IMR-90 (cell line): ENCODE measurements at regions not wholly inside any gene's neighbourhood (a gene's known extent, or its start where the extent isn't known, plus 50 kb on each side); places are given as distances from the start of the nearest gene placed in this dataset.

Experiments
- ATAC-seq: fragments of 200-7000 bp; cut with Tn5 transposase; 2 replicates; pipeline ENCODE4 v1.9.1; 2020; ENCODE audit warnings: low read depth, mild to moderate bottlenecking, moderate library complexity
- BruUV-seq: library from RNA; stranded (reverse); fragments of 400-500 nt; replicated peaks from 2 replicates; lab custom pipeline; 2021; lab: Mats Ljungman, UMichigan
- CTCF ChIA-PET: fragments of 300-600 bp; formaldehyde crosslinking; extraction: SDS; loops from one replicate; lab custom pipeline; 2021; ENCODE audit warnings: antibody characterized with exemption; lab: Yijun Ruan, JAX
- POLR2A ChIA-PET: fragments of 300-600 bp; sonication (Branson Sonifier 250); formaldehyde crosslinking; loops from one replicate; lab custom pipeline; 2022; ENCODE audit warnings: antibody characterized with exemption; ENCODE audit not compliant: unreplicated experiment; lab: Charles Lee
- DNase-seq: peaks from one replicate; pipeline ENCODE4 v3.0.0; 2013
- H2AFZ ChIP-seq: replicated peaks from 2 replicates; pipeline ENCODE3; 2013; ENCODE audit warnings: low read length, mild to moderate bottlenecking; ENCODE audit not compliant: poor library complexity
- H2AK5ac ChIP-seq: 2 replicates; pipeline ENCODE4 v1.6.1; 2013; ENCODE audit warnings: low read depth, low read length, inconsistent platforms
- H2AK9ac ChIP-seq: replicated peaks from 2 replicates; pipeline ENCODE3; 2013; ENCODE audit warnings: mild to moderate bottlenecking, low read depth, low read length, moderate library complexity; ENCODE audit not compliant: poor library complexity
- H2BK120ac ChIP-seq: 2 replicates; pipeline ENCODE4 v1.6.1; 2013; ENCODE audit warnings: low read depth, low read length, inconsistent platforms
- H2BK15ac ChIP-seq: 3 replicates; pipeline ENCODE4 v1.6.1; 2013; ENCODE audit warnings: low read depth, low read length, inconsistent platforms
- H2BK20ac ChIP-seq: 2 replicates; pipeline ENCODE4 v1.6.1; 2013; ENCODE audit warnings: low read depth, mild to moderate bottlenecking, inconsistent platforms, low read length, moderate library complexity
- H2BK5ac ChIP-seq: 2 replicates; pipeline ENCODE4 v1.6.1; 2013; ENCODE audit warnings: mild to moderate bottlenecking, low read depth, low read length, inconsistent platforms; ENCODE audit not compliant: poor library complexity, severe bottlenecking
- H3K14ac ChIP-seq: replicated peaks from 2 replicates; pipeline ENCODE4 v1.6.1; 2013; ENCODE audit warnings: low read depth, low read length, inconsistent platforms
- H3K18ac ChIP-seq: 2 replicates; pipeline ENCODE4 v1.6.1; 2013; ENCODE audit warnings: low read depth, low read length, control low read depth
- H3K23ac ChIP-seq: 2 replicates; pipeline ENCODE4 v1.6.1; 2013; ENCODE audit warnings: low read depth, low read length, inconsistent platforms
- H3K27ac ChIP-seq: 2 replicates; pipeline ENCODE4 v1.5.1; 2013; ENCODE audit warnings: mild to moderate bottlenecking, control low read depth, low read length; ENCODE audit not compliant: insufficient read depth
- H3K27me3 ChIP-seq: 2 replicates; pipeline ENCODE4 v1.6.1; 2013; ENCODE audit warnings: low read length; ENCODE audit not compliant: control insufficient read depth, insufficient read depth
- H3K36me3 ChIP-seq: 2 replicates; pipeline ENCODE4 v1.6.1; 2013; ENCODE audit warnings: low read length, mixed read lengths; ENCODE audit not compliant: control insufficient read depth, insufficient read depth
- H3K4ac ChIP-seq: 2 replicates; pipeline ENCODE4 v1.6.1; 2013; ENCODE audit warnings: low read depth, low read length, inconsistent platforms
- H3K4me1 ChIP-seq: 2 replicates; pipeline ENCODE4 v1.6.1; 2013; ENCODE audit warnings: low read length, mixed read lengths; ENCODE audit not compliant: control insufficient read depth, insufficient read depth
- H3K4me2 ChIP-seq: 2 replicates; pipeline ENCODE4 v1.6.1; 2013; ENCODE audit warnings: low read depth, mild to moderate bottlenecking, control low read depth, low read length, moderate library complexity
- H3K4me3 ChIP-seq: 2 replicates; pipeline ENCODE4 v1.5.1; 2013; ENCODE audit warnings: low read depth, mild to moderate bottlenecking, control low read depth, low read length, moderate library complexity; ENCODE audit not compliant: insufficient read depth
- H3K56ac ChIP-seq: 2 replicates; pipeline ENCODE4 v1.6.1; 2013; ENCODE audit warnings: low read length, inconsistent platforms; ENCODE audit not compliant: insufficient read depth; ENCODE audit errors: extremely low read depth
- H3K79me1 ChIP-seq, 2 experiments: 2 replicates each; pipeline ENCODE4 v1.6.1; 2013; ENCODE audit warnings: low read length in 2 of 2, inconsistent platforms in 1 of 2, low read depth in 1 of 2
- H3K9ac ChIP-seq: 2 replicates; pipeline ENCODE4 v1.6.1; 2013; ENCODE audit warnings: low read depth, low read length, control low read depth
- H3K9me1 ChIP-seq: 2 replicates; pipeline ENCODE4 v1.6.1; 2013; ENCODE audit warnings: low read length, inconsistent platforms; ENCODE audit not compliant: insufficient read depth
- H3K9me3 ChIP-seq: 2 replicates; pipeline ENCODE4 v1.6.1; 2013; ENCODE audit warnings: low read length; ENCODE audit not compliant: control insufficient read depth, insufficient read depth
- H4K20me1 ChIP-seq: 2 replicates; pipeline ENCODE4 v1.6.1; 2013; ENCODE audit warnings: low read length, inconsistent platforms; ENCODE audit not compliant: insufficient read depth
- H4K5ac ChIP-seq: 2 replicates; pipeline ENCODE4 v1.6.1; 2013; ENCODE audit warnings: mild to moderate bottlenecking, low read depth, low read length, control low read depth
- H4K8ac ChIP-seq, 2 experiments: 2 replicates each; pipeline ENCODE4 v1.6.1; 2013; ENCODE audit warnings: low read depth in 2 of 2, low read length in 2 of 2, control low read depth in 1 of 2, inconsistent platforms in 1 of 2
- H4K91ac ChIP-seq: 2 replicates; pipeline ENCODE4 v1.6.1; 2013; ENCODE audit warnings: low read depth, low read length, inconsistent platforms; ENCODE audit not compliant: insufficient read depth
- MAFK ChIP-seq: IDR thresholded peaks from 2 replicates; pipeline ENCODE4 v1.6.1; 2012; ENCODE audit warnings: low read depth, low read length, improper control_type of control experiment
- RFX5 ChIP-seq: IDR thresholded peaks from 2 replicates; pipeline ENCODE4 v1.8.0; 2012; ENCODE audit warnings: low read depth, mild to moderate bottlenecking, low read length, moderate library complexity
- USF2 ChIP-seq: fragments of 150-350 bp; IDR thresholded peaks from 2 replicates; pipeline ENCODE4 v1.6.1; 2017; ENCODE audit warnings: mild to moderate bottlenecking, antibody characterized with exemption, low read length, low read depth
- WGBS, 2 experiments: methylation state at CpG; one replicate each; pipeline versions ENCODE4 v1.1.5 to v1.1.7; 2013; ENCODE audit warnings: missing lambda C conversion rate in 2 of 2; ENCODE audit not compliant: insufficient read length in 1 of 2; ENCODE audit errors: extremely low coverage in 2 of 2; 5-methylcytosine and 5-hydroxymethylcytosine counted together
- dilution Hi-C: fragments of 300-500 bp; cut with HindIII; formaldehyde crosslinking; loops from one replicate; pipeline ENCODE4 v1.14.3; 2018; ENCODE audit warnings: low sequenced_read_pairs; ENCODE audit not compliant: unreplicated experiment
- in situ Hi-C: fragments of 300-500 bp; cut with MboI; formaldehyde crosslinking; loops from 3 replicates; pipeline ENCODE4 v1.14.3; 2019; ENCODE audit warnings: low sequenced_read_pairs, inconsistent platforms, mixed read lengths
- intact Hi-C: fragments of 100-400 bp; cut with micrococcal nuclease; formaldehyde crosslinking; loops from 2 replicates; pipeline ENCODE4 v1.10.0; 2022
- TF ChIP-seq, protein P1 (sequence below): fragments of 150-350 bp; IDR thresholded peaks from 2 replicates; pipeline ENCODE4 v1.6.1; 2016; ENCODE audit warnings: low read depth, mild to moderate bottlenecking, low read length, moderate library complexity, borderline replicate concordance
- TF ChIP-seq, protein P2 (sequence below): conservative IDR thresholded peaks from 2 replicates; pipeline ENCODE4 v1.5.1; 2012; ENCODE audit warnings: mild to moderate bottlenecking, low read depth, low read length, improper control_type of control experiment

- dilution Hi-C loops (no loop called here), intact Hi-C loops (no loop called here), in situ Hi-C loops (no loop called here)
- Histone ChIP-seq H3K27ac (no peak overlapping the region), H2AK9ac (no peak overlapping the region), H3K18ac (no peak overlapping the region), H2AK5ac (no peak overlapping the region), H4K91ac (no peak overlapping the region), H3K23ac (no peak overlapping the region), H3K9ac (no peak overlapping the region), H2BK15ac (no peak overlapping the region), H3K9me3 (no peaks in the 10 kb centered on the region), H3K4ac (no peak overlapping the region), H2BK120ac (no peak overlapping the region), H3K36me3 (no peaks in the 10 kb centered on the region), H3K4me1 (no peaks in the 10 kb centered on the region), H3K27me3 (no peaks in the 10 kb centered on the region), H3K4me2 (no peak overlapping the region), H3K4me3 (no peak overlapping the region), H2BK5ac (no peak overlapping the region), H3K56ac (no peak overlapping the region), H3K79me1 (no peaks in the 10 kb centered on the region), H4K20me1 (no peaks in the 10 kb centered on the region), H4K5ac (no peak overlapping the region), H2AFZ (no peak overlapping the region), H3K9me1 (no peaks in the 10 kb centered on the region), H3K14ac (no peak overlapping the region), H2BK20ac (no peak overlapping the region), H4K8ac (no peak overlapping the region)
- ChIA-PET CTCF (no interaction called here), POLR2A (no interaction called here)
- ATAC-seq = no peak
- no TSS peak for BruUV-seq
- TF ChIP-seq USF2 (no peak), MAFK (no peak), RFX5 (no peak)
- TF ChIP-seq, protein P1, sequence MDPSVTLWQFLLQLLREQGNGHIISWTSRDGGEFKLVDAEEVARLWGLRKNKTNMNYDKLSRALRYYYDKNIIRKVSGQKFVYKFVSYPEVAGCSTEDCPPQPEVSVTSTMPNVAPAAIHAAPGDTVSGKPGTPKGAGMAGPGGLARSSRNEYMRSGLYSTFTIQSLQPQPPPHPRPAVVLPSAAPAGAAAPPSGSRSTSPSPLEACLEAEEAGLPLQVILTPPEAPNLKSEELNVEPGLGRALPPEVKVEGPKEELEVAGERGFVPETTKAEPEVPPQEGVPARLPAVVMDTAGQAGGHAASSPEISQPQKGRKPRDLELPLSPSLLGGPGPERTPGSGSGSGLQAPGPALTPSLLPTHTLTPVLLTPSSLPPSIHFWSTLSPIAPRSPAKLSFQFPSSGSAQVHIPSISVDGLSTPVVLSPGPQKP = no peak
- TF ChIP-seq, protein P2, sequence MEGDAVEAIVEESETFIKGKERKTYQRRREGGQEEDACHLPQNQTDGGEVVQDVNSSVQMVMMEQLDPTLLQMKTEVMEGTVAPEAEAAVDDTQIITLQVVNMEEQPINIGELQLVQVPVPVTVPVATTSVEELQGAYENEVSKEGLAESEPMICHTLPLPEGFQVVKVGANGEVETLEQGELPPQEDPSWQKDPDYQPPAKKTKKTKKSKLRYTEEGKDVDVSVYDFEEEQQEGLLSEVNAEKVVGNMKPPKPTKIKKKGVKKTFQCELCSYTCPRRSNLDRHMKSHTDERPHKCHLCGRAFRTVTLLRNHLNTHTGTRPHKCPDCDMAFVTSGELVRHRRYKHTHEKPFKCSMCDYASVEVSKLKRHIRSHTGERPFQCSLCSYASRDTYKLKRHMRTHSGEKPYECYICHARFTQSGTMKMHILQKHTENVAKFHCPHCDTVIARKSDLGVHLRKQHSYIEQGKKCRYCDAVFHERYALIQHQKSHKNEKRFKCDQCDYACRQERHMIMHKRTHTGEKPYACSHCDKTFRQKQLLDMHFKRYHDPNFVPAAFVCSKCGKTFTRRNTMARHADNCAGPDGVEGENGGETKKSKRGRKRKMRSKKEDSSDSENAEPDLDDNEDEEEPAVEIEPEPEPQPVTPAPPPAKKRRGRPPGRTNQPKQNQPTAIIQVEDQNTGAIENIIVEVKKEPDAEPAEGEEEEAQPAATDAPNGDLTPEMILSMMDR = no peak
- DNase-seq = no peak
- 100% methylated on average over 1 of the region's 8 CpGs; no CpG with 5 or more reads in 1 of the 2 experiments for WGBS, 2 experiments
These were observed 335.4 kb downstream of the RRAGC start for GRCh38 chr1:38524025-38524641.
